Mesodermal cell (in vitro differentiated cells): ENCODE measurements at regions not wholly inside any gene's neighbourhood (a gene's known extent, or its start where the extent isn't known, plus 50 kb on each side); places are given as distances from the start of the nearest gene placed in this dataset.
"Not testable (repeated sequence)": the region's sequence is repeated elsewhere in the genome, so short reads cannot be mapped to it uniquely, and the experiment has no call there.

Experiments used
- H3K27ac ChIP-seq: 2 replicates; pipeline ENCODE4 v1.7.0; 2013; ENCODE audit warnings: mild to moderate bottlenecking, low read depth, low read length, moderate library complexity; ENCODE audit not compliant: severe bottlenecking
- H3K36me3 ChIP-seq: 2 replicates; pipeline ENCODE4 v1.7.1; 2013; ENCODE audit warnings: mild to moderate bottlenecking, low read length, moderate library complexity; ENCODE audit not compliant: control insufficient read depth, insufficient read depth
- H3K4me1 ChIP-seq: one replicate; pipeline ENCODE4 v1.7.1; 2013; ENCODE audit warnings: mild to moderate bottlenecking, low read length; ENCODE audit not compliant: insufficient read depth, control insufficient read depth, poor library complexity, severe bottlenecking
- H3K4me3 ChIP-seq: 2 replicates; pipeline ENCODE4 v1.7.0; 2013; ENCODE audit warnings: low read length, control low read depth, mild to moderate bottlenecking; ENCODE audit not compliant: insufficient read depth, poor library complexity, severe bottlenecking; ENCODE audit errors: extremely low read depth
- H3K9me3 ChIP-seq: 2 replicates; pipeline ENCODE4 v1.7.1; 2013; ENCODE audit warnings: mild to moderate bottlenecking, low read length, moderate library complexity; ENCODE audit not compliant: control insufficient read depth
- WGBS, 2 experiments: methylation state at CpG; one replicate each; pipeline ENCODE4 v1.1.5; 2013; ENCODE audit warnings: missing lambda C conversion rate in 2 of 2; ENCODE audit not compliant: insufficient coverage in 2 of 2; 5-methylcytosine and 5-hydroxymethylcytosine counted together

DNA sequence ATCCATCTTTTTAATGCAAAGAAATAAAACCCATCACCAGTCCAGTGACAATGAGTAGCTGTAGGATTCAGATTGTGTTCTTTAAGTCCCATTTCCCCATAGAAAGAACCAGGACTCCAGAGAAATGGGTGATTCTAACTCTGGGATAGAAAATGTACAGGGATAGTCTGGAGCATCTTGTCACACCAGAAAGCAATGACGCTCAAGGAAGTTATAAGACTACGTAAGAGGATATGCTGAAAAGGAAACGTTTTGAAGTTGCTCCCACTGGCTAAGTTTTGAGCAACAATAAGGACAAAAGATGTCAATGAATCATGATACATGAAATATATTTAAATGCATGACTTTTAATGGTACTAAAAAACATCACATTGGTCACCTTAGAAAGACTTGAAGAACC, 360.1 kb downstream of the DLEU7 start:
- no peaks in the 10 kb centered on the region for H3K9me3 ChIP-seq
- H3K27ac ChIP-seq = no peak overlapping the region
- peaks cover 8% of the 10 kb centered on the region for H3K4me1 ChIP-seq
- H3K36me3 ChIP-seq = no peaks in the 10 kb centered on the region
- 84 to 86% methylated on average over 1 to 3 of the region's 3 CpGs for WGBS, 2 experiments
- H3K4me3 ChIP-seq = no peak overlapping the region

- H3K36me3 ChIP-seq = no peaks in the 10 kb centered on the region
- no peaks in the 10 kb centered on the region for H3K9me3 ChIP-seq
- 84 to 86% methylated on average over 7 to 10 of the region's 12 CpGs for WGBS, 2 experiments
Measured at GRCh38 chr13:50484472-50485113, 358.9 kb downstream of the DLEU7 start.

GRCh38 chr13:50485979-50486935, 357.2 kb downstream of the DLEU7 start:
- no peak overlapping the region for H3K4me3 ChIP-seq
- peak overlapping the region; percentile 33 for H3K27ac ChIP-seq
- no peaks in the 10 kb centered on the region for H3K36me3 ChIP-seq
- WGBS, 2 experiments = 70 to 82% methylated on average over 3 to 4 of the region's 8 CpGs
- H3K9me3 ChIP-seq = no peaks in the 10 kb centered on the region
- H3K4me1 ChIP-seq = peaks cover 8% of the 10 kb centered on the region

More at GRCh38 chr13:50484472-50485113, 358.9 kb downstream of the DLEU7 start:
- Histone ChIP-seq H3K27ac (peak overlapping the region; percentile 57), H3K4me3 (no peak overlapping the region), H3K4me1 (peaks cover 8% of the 10 kb centered on the region)

DNA sequence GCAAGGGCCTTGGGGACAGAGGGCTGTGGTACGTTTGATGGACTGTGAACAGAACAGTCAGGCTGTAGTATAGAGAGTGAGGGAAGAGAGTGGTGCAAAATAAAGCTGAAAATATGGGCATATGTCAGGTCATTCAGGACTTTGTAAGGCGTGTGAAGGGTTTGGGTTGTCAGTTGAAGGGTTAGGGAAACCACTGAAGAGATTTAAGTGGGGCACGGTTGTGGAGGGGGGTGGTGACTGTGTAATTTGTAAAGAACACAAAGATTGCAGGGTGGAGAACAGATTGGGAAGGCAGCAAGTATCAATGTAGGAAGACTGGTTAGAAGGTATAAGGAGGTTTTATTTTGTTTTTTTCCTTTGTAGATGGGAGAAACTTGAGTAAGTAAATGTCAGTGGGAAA, 349.8 kb downstream of the DLEU7 start:
- Histone ChIP-seq H3K4me1 (no peaks in the 10 kb centered on the region), H3K36me3 (no peaks in the 10 kb centered on the region), H3K4me3 (no peak overlapping the region), H3K27ac (no peak overlapping the region), H3K9me3 (no peaks in the 10 kb centered on the region)
- 85 to 86% methylated on average over 3 of the region's 3 CpGs for whole genome bisulfite sequencing, 2 experiments

DNA sequence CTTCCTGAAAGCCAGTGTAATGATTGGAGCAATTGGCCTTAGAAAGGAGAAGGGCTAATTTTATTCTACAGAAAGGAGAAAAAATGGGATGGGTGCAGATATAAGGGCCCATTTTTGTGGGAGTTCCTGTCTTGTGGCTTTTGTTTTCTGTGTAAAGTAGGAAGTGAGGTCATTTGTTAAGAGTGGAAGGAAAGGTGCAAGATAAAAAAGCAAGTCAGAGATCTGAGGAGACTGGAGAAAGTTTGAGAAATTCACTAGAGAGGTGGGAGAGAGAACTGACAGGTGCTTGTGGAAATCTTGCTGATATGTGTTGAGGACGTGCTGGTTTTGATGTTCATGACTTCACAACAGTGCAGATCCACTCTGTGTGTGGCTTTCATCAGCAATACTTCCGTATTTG, 349.4 kb downstream of the DLEU7 start:
- Histone ChIP-seq H3K9me3 (no peaks in the 10 kb centered on the region), H3K27ac (no peak overlapping the region), H3K4me3 (no peak overlapping the region), H3K4me1 (no peaks in the 10 kb centered on the region), H3K36me3 (no peaks in the 10 kb centered on the region)
- WGBS, 2 experiments = 91 to 94% methylated on average over 2 of the region's 2 CpGs

DNA sequence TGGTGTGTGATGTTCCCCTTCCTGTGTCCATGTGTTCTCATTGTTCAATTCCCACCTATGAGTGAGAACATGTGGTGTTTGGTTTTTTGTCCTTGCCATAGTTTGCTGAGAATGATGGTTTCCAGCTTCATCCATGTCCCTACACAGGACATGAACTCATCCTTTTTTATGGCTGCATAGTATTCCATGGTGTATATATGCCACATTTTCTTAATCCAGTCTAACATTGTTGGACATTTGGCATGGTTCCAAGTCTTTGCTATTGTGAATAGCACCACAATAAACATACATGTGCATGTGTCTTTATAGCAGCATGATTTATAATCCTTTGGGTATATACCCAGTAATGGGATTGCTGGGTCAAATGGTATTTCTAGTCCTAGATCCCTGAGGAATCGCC, 340.3 kb downstream of the DLEU7 start:
- H3K9me3 ChIP-seq, H3K36me3 ChIP-seq, H3K4me1 ChIP-seq, H3K4me3 ChIP-seq, H3K27ac ChIP-seq: not testable (repeated sequence)
- no CpG with 5 or more reads among the region's 1 CpG for WGBS, 2 experiments

GRCh38 chr13:50509167-50509566, 334.3 kb downstream of the DLEU7 start:
- Histone ChIP-seq H3K4me3 (no peak overlapping the region), H3K27ac (no peak overlapping the region), H3K4me1 (peaks cover 18% of the 10 kb centered on the region), H3K36me3 (no peaks in the 10 kb centered on the region), H3K9me3 (peaks cover 6% of the 10 kb centered on the region)

GRCh38 chr13:50509771-50510441, 333.6 kb downstream of the DLEU7 start:
- Histone ChIP-seq H3K4me3 (no peak overlapping the region), H3K4me1 (peaks cover 18% of the 10 kb centered on the region), H3K27ac (peak overlapping the region; percentile 85), H3K9me3 (peaks cover 6% of the 10 kb centered on the region), H3K36me3 (no peaks in the 10 kb centered on the region)
- WGBS, 2 experiments = 94% methylated on average over 2 of the region's 2 CpGs; no CpG with 5 or more reads in 1 of the 2 experiments

DNA sequence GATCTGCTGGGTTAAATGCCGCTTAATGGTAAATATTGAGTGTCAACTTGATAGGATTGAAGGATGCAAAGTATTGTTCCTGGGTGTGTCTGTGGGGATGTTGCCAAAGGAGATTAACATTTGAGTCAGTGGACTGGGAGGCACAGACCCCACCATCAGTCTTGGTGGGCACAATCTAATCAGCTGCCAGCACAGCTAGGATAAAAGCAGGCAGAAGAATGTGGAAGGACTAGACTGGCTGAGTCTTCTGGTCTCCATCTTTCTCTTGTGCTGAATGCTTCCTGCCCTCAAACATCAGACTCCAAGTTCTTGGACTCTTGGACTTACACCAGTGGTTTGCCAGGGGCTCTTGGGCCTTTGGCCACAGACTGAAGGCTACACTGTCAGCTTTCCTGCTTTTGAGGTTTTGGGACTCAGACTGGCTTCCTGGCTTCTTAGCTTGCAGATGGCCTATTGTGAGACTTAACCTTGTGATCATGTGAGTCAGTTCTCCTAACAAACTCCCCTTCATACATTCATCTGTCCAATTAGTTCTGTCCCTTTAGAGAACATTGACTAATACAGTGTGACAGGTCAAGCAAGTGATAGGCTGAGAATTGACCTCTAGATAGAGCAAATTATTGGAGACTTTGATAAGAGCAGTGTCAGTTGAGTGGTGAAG, 332.5 kb downstream of the DLEU7 start:
- 43 to 53% methylated on average over 1 of the region's 1 CpG for whole genome bisulfite sequencing, 2 experiments
- not testable (repeated sequence) for H3K4me3 ChIP-seq, H3K9me3 ChIP-seq, H3K36me3 ChIP-seq, H3K27ac ChIP-seq
- peaks cover 18% of the 10 kb centered on the region for H3K4me1 ChIP-seq

- H3K27ac ChIP-seq = peak overlapping the region; percentile 49
- peaks cover 18% of the 10 kb centered on the region for H3K4me1 ChIP-seq
- H3K9me3 ChIP-seq = peaks cover 6% of the 10 kb centered on the region
- no peaks in the 10 kb centered on the region for H3K36me3 ChIP-seq
- WGBS, 2 experiments = 91 to 95% methylated on average over 2 to 4 of the region's 4 CpGs
- no peak overlapping the region for H3K4me3 ChIP-seq
Measured at GRCh38 chr13:50511877-50512341, 331.6 kb downstream of the DLEU7 start.
